ENCODE measurements at regions not wholly inside any gene's neighbourhood (a gene's known extent, or its start where the extent isn't known, plus 50 kb on each side); places are given as distances from the start of the nearest gene placed in this dataset.

DNA sequence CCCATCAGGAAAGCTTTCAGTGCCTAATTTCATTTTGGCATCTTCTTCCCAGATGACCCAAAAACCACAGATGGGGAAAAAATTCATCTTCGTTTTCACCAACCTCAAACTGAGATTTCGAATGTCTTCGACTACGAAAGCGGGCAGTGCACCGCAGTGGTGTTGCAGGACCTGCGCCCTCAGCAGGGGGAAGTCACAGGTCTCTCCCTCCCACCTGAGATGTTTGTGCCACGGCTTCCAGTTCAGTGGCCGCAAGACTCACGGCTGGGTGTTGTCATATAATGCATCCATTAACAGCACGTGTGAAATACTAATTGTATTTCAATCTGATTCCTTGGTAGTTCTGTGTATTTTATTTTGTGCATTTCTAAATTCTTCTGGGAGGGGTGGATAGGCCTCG lies 66.2 kb upstream of the SALL3 start:
- Histone ChIP-seq H3K27me3 (peaks cover 0 to 22% (median 0%) of the 10 kb centered on the region in 3 donors), H3K4me1 (no peaks in the 10 kb centered on the region), H3K36me3 (no peaks in the 10 kb centered on the region), H3K4me3 (no peak overlapping the region), H3K9me3 (no peaks in the 10 kb centered on the region), H3K27ac (no peak overlapping the region)
- intact Hi-C loops (cut with DNase I), result no loop called here
- DNase-seq, result no peak
- TF ChIP-seq POLR2AphosphoS5 (IDR thresholded peaks at IDR 0.05), result no peak
- no peak for TF ChIP-seq EP300 (IDR thresholded peaks at IDR 0.05)
- TF ChIP-seq CTCF (IDR thresholded peaks at IDR 0.05), result no peak
- 92% methylated on average over 12 of the region's 12 CpGs for WGBS, 2 donors

- Histone ChIP-seq H3K9me3 (no peaks in the 10 kb centered on the region), H3K4me3 (no peak overlapping the region), H3K4me1 (no peaks in the 10 kb centered on the region), H3K36me3 (no peaks in the 10 kb centered on the region), H3K27me3 (peaks cover 0 to 22% (median 0%) of the 10 kb centered on the region in 3 donors), H3K27ac (no peak overlapping the region)
- no peak for DNase-seq
- WGBS, 2 donors, result 85 to 86% methylated on average over 15 of the region's 15 CpGs
- no peak for TF ChIP-seq POLR2A (IDR thresholded peaks at IDR 0.05)
- no peak for TF ChIP-seq POLR2AphosphoS5 (IDR thresholded peaks at IDR 0.05)
- TF ChIP-seq EP300 (IDR thresholded peaks at IDR 0.05), result no peak
- TF ChIP-seq CTCF (IDR thresholded peaks at IDR 0.05), result no peak
- intact Hi-C loops (cut with DNase I), result no loop called here
Measured at GRCh38 chr18:78913830-78914231, 65.8 kb upstream of the SALL3 start.

- no peak for TF ChIP-seq EP300 (IDR thresholded peaks at IDR 0.05)
- no peak for TF ChIP-seq CTCF (IDR thresholded peaks at IDR 0.05)
- no peak for TF ChIP-seq POLR2A (IDR thresholded peaks at IDR 0.05)
- Histone ChIP-seq H3K9me3 (no peaks in the 10 kb centered on the region), H3K4me1 (no peaks in the 10 kb centered on the region), H3K27me3 (peaks cover 0 to 22% (median 0%) of the 10 kb centered on the region in 3 donors), H3K27ac (no peak overlapping the region), H3K4me3 (no peak overlapping the region), H3K36me3 (no peaks in the 10 kb centered on the region)
- no peak for DNase-seq
- intact Hi-C loops (cut with DNase I), result no loop called here
- WGBS, 2 donors, result 81 to 82% methylated on average over 43 of the region's 43 CpGs
Measured at GRCh38 chr18:78914249-78914935, 65.2 kb upstream of the SALL3 start.

- no peak for TF ChIP-seq EP300 (IDR thresholded peaks at IDR 0.05)
- no peak for TF ChIP-seq POLR2A (IDR thresholded peaks at IDR 0.05)
- TF ChIP-seq CTCF (IDR thresholded peaks at IDR 0.05), result no peak
- TF ChIP-seq POLR2AphosphoS5 (IDR thresholded peaks at IDR 0.05), result no peak
- Histone ChIP-seq H3K9me3 (no peaks in the 10 kb centered on the region), H3K4me1 (no peaks in the 10 kb centered on the region), H3K27ac (no peak overlapping the region), H3K27me3 (peaks cover 0 to 22% (median 0%) of the 10 kb centered on the region in 3 donors), H3K36me3 (no peaks in the 10 kb centered on the region), H3K4me3 (no peak overlapping the region)
- no peak for DNase-seq
- intact Hi-C loops (cut with DNase I), result no loop called here
- WGBS, 2 donors, result 85 to 88% methylated on average over 16 of the region's 16 CpGs
Measured at GRCh38 chr18:78915446-78916008, 64.1 kb upstream of the SALL3 start.

Data from sigmoid colon (tissue), 6 donors.